HUES48 (cell line): ENCODE measurements at regions not wholly inside any gene's neighbourhood (a gene's known extent, or its start where the extent isn't known, plus 50 kb on each side); places are given as distances from the start of the nearest gene placed in this dataset.

Experiments
- H3K27ac ChIP-seq: one replicate; pipeline ENCODE4 v1.7.0; 2013; ENCODE audit warnings: low read depth, low read length, inconsistent platforms
- H3K27me3 ChIP-seq: 2 replicates; pipeline ENCODE4 v1.6.1; 2013; ENCODE audit warnings: mild to moderate bottlenecking, low read length; ENCODE audit not compliant: control insufficient read depth, insufficient read depth
- H3K36me3 ChIP-seq: 2 replicates; pipeline ENCODE4 v1.6.1; 2013; ENCODE audit warnings: low read length; ENCODE audit not compliant: control insufficient read depth, insufficient read depth
- H3K4me1 ChIP-seq: 2 replicates; pipeline ENCODE4 v1.6.1; 2013; ENCODE audit warnings: mild to moderate bottlenecking, low read length; ENCODE audit not compliant: control insufficient read depth, insufficient read depth
- H3K4me3 ChIP-seq: 2 replicates; pipeline ENCODE4 v1.5.1; 2013; ENCODE audit warnings: mild to moderate bottlenecking, low read depth, low read length
- H3K9ac ChIP-seq: 2 replicates; pipeline ENCODE4 v1.6.1; 2013; ENCODE audit warnings: mild to moderate bottlenecking, low read depth, low read length, moderate library complexity
- H3K9me3 ChIP-seq: 2 replicates; pipeline ENCODE4 v1.6.1; 2013; ENCODE audit warnings: low read length; ENCODE audit not compliant: control insufficient read depth, insufficient read depth

- no peaks in the 10 kb centered on the region for H3K9me3 ChIP-seq
- no peak overlapping the region for H3K9ac ChIP-seq
- no peaks in the 10 kb centered on the region for H3K27me3 ChIP-seq
- no peaks in the 10 kb centered on the region for H3K36me3 ChIP-seq
- H3K4me3 ChIP-seq: no peak overlapping the region
- no peak overlapping the region for H3K27ac ChIP-seq
- H3K4me1 ChIP-seq: peaks cover 19% of the 10 kb centered on the region
These were observed 128.7 kb upstream of the TLL1 start for GRCh38 chr4:165744370-165744769.

- no peaks in the 10 kb centered on the region for H3K9me3 ChIP-seq
- H3K27me3 ChIP-seq: no peaks in the 10 kb centered on the region
- no peaks in the 10 kb centered on the region for H3K36me3 ChIP-seq
- no peak overlapping the region for H3K9ac ChIP-seq
- 0 out of 2 replicates have a peak overlapping the region, but pooled peaks have one; percentile 4 for H3K4me3 ChIP-seq
- H3K4me1 ChIP-seq: peaks cover 36% of the 10 kb centered on the region
- H3K27ac ChIP-seq: no peak overlapping the region
These were observed 124.7 kb upstream of the TLL1 start for GRCh38 chr4:165748321-165748720.

- no peaks in the 10 kb centered on the region for H3K27me3 ChIP-seq
- H3K9me3 ChIP-seq: no peaks in the 10 kb centered on the region
These were observed 121.2 kb upstream of the TLL1 start for GRCh38 chr4:165751882-165752281.

GRCh38 chr4:165754664-165755063 lies 118.4 kb upstream of the TLL1 start:
- no peak overlapping the region for H3K4me3 ChIP-seq
- no peak overlapping the region for H3K27ac ChIP-seq
- no peaks in the 10 kb centered on the region for H3K36me3 ChIP-seq
- no peaks in the 10 kb centered on the region for H3K9me3 ChIP-seq
- peaks cover 50% of the 10 kb centered on the region for H3K4me1 ChIP-seq
- no peaks in the 10 kb centered on the region for H3K27me3 ChIP-seq
- H3K9ac ChIP-seq: no peak overlapping the region

More at GRCh38 chr4:165751882-165752281, 121.2 kb upstream of the TLL1 start:
- H3K4me1 ChIP-seq: peaks cover 45% of the 10 kb centered on the region
- H3K36me3 ChIP-seq: no peaks in the 10 kb centered on the region
- H3K27ac ChIP-seq: no peak overlapping the region
- no peak overlapping the region for H3K9ac ChIP-seq
- no peak overlapping the region for H3K4me3 ChIP-seq

GRCh38 chr4:165756836-165757235 lies 116.2 kb upstream of the TLL1 start:
- H3K36me3 ChIP-seq: no peaks in the 10 kb centered on the region
- H3K4me1 ChIP-seq: peaks cover 45% of the 10 kb centered on the region
- peak overlapping the region; percentile 69 for H3K27ac ChIP-seq
- H3K27me3 ChIP-seq: no peaks in the 10 kb centered on the region
- no peaks in the 10 kb centered on the region for H3K9me3 ChIP-seq
- no peak overlapping the region for H3K9ac ChIP-seq
- H3K4me3 ChIP-seq: peak overlapping the region; percentile 6; the same call in 1 of the 2 replicates

- H3K27me3 ChIP-seq: no peaks in the 10 kb centered on the region
- no peaks in the 10 kb centered on the region for H3K9me3 ChIP-seq
- H3K36me3 ChIP-seq: no peaks in the 10 kb centered on the region
- H3K9ac ChIP-seq: no peak overlapping the region
- H3K4me1 ChIP-seq: peaks cover 41% of the 10 kb centered on the region
- H3K4me3 ChIP-seq: peak overlapping the region; percentile 6; the same call in 1 of the 2 replicates
- H3K27ac ChIP-seq: peak overlapping the region; percentile 69
These were observed 115.6 kb upstream of the TLL1 start for GRCh38 chr4:165757451-165757850.

GRCh38 chr4:165758086-165758485 lies 115.0 kb upstream of the TLL1 start:
- peak overlapping the region; percentile 69 for H3K27ac ChIP-seq
- H3K4me3 ChIP-seq: no peak overlapping the region
- H3K27me3 ChIP-seq: no peaks in the 10 kb centered on the region

GRCh38 chr4:165760182-165760581 lies 112.9 kb upstream of the TLL1 start:
- no peaks in the 10 kb centered on the region for H3K36me3 ChIP-seq
- peaks cover 41% of the 10 kb centered on the region for H3K4me1 ChIP-seq
- H3K27me3 ChIP-seq: no peaks in the 10 kb centered on the region
- H3K27ac ChIP-seq: no peak overlapping the region
- H3K9me3 ChIP-seq: no peaks in the 10 kb centered on the region
- no peak overlapping the region for H3K9ac ChIP-seq
- H3K4me3 ChIP-seq: no peak overlapping the region

More at GRCh38 chr4:165758086-165758485, 115.0 kb upstream of the TLL1 start:
- Histone ChIP-seq H3K9ac (no peak overlapping the region), H3K9me3 (no peaks in the 10 kb centered on the region), H3K4me1 (peaks cover 41% of the 10 kb centered on the region), H3K36me3 (no peaks in the 10 kb centered on the region)

- no peak overlapping the region for H3K4me3 ChIP-seq
- H3K9ac ChIP-seq: no peak overlapping the region
- no peak overlapping the region for H3K27ac ChIP-seq
- H3K9me3 ChIP-seq: no peaks in the 10 kb centered on the region
- no peaks in the 10 kb centered on the region for H3K27me3 ChIP-seq
- H3K36me3 ChIP-seq: no peaks in the 10 kb centered on the region
- peaks cover 31% of the 10 kb centered on the region for H3K4me1 ChIP-seq
These were observed 111.1 kb upstream of the TLL1 start for GRCh38 chr4:165761963-165762362.

GRCh38 chr4:165763640-165764039 lies 109.4 kb upstream of the TLL1 start:
- Histone ChIP-seq H3K9ac (no peak overlapping the region), H3K4me3 (no peak overlapping the region), H3K4me1 (peaks cover 16% of the 10 kb centered on the region), H3K9me3 (no peaks in the 10 kb centered on the region), H3K27ac (no peak overlapping the region), H3K36me3 (no peaks in the 10 kb centered on the region), H3K27me3 (no peaks in the 10 kb centered on the region)

- Histone ChIP-seq H3K4me3 (no peak overlapping the region), H3K9me3 (no peaks in the 10 kb centered on the region), H3K27me3 (no peaks in the 10 kb centered on the region), H3K4me1 (peaks cover 3% of the 10 kb centered on the region; the same call in 1 of the 2 replicates), H3K27ac (no peak overlapping the region), H3K9ac (no peak overlapping the region), H3K36me3 (no peaks in the 10 kb centered on the region)
These were observed 108.0 kb upstream of the TLL1 start for GRCh38 chr4:165765053-165765452.

- Histone ChIP-seq H3K4me3 (no peak overlapping the region), H3K9ac (no peak overlapping the region), H3K36me3 (no peaks in the 10 kb centered on the region), H3K9me3 (no peaks in the 10 kb centered on the region), H3K27ac (no peak overlapping the region), H3K4me1 (no peaks in the 10 kb centered on the region), H3K27me3 (no peaks in the 10 kb centered on the region)
These were observed 107.0 kb upstream of the TLL1 start for GRCh38 chr4:165766018-165766417.
